Kidney (tissue), 13 donors: ENCODE measurements at regions not wholly inside any gene's neighbourhood (a gene's known extent, or its start where the extent isn't known, plus 50 kb on each side); places are given as distances from the start of the nearest gene placed in this dataset.

Source experiments
- DNase-seq, 5 donors: peaks; one replicate each; pipeline ENCODE4 v3.0.0-alpha.2; 2013 to 2020
- FAIRE-seq: peaks from 2 replicates; lab custom pipeline; 2012; peaks lifted over from hg19 to GRCh38; lab: Jason Lieb, UNC
- H3K27ac ChIP-seq, 2 donors: one replicate each; pipeline ENCODE4 v1.7.0; 2013; ENCODE audit warnings: low read depth in 2 of 2, low read length in 2 of 2, inconsistent platforms in 1 of 2
- H3K27me3 ChIP-seq: one replicate; pipeline ENCODE4 v1.7.1; 2013; ENCODE audit warnings: low read length, inconsistent platforms; ENCODE audit not compliant: control insufficient read depth, insufficient read depth
- H3K36me3 ChIP-seq, 3 donors: one replicate each; pipeline versions ENCODE4 v1.7.0 to v1.7.1; 2013; ENCODE audit warnings: low read length in 3 of 3, control low read depth in 1 of 3, inconsistent platforms in 1 of 3; ENCODE audit not compliant: insufficient read depth in 3 of 3, control insufficient read depth in 2 of 3
- H3K4me1 ChIP-seq, 3 donors: one replicate each; pipeline versions ENCODE4 v1.7.0 to v1.7.1; 2013; ENCODE audit warnings: low read length in 3 of 3, inconsistent platforms in 1 of 3, low read depth in 1 of 3; ENCODE audit not compliant: control insufficient read depth in 2 of 3, insufficient read depth in 2 of 3
- H3K4me3 ChIP-seq, 3 donors: one replicate each; pipeline versions ENCODE4 v1.7.0 to v1.8.1; 2013; ENCODE audit warnings: low read length in 3 of 3, control low read depth in 1 of 3, inconsistent platforms in 1 of 3
- H3K9ac ChIP-seq, 3 donors: one replicate each; pipeline versions ENCODE4 v1.7.0 to v1.7.1; 2013; ENCODE audit warnings: low read length in 3 of 3, control low read depth in 1 of 3, inconsistent platforms in 1 of 3
- H3K9me3 ChIP-seq, 3 donors: one replicate each; pipeline versions ENCODE4 v1.7.0 to v1.7.1; 2013; ENCODE audit warnings: low read length in 3 of 3, control low read depth in 1 of 3, inconsistent platforms in 1 of 3; ENCODE audit not compliant: control insufficient read depth in 2 of 3, insufficient read depth in 1 of 3
- CTCF ChIP-seq: IDR thresholded peaks from 3 replicates; pipeline ENCODE4 v1.5.1; 2012; ENCODE audit warnings: mild to moderate bottlenecking, moderate library complexity, borderline replicate concordance; ENCODE audit not compliant: insufficient read depth; ENCODE audit errors: extremely low read depth
- intact Hi-C: fragments of 100-400 bp; cut with DNase I; formaldehyde crosslinking; loops from one replicate; pipeline ENCODE4 v1.11.1; 2022
- donor health status: control.
- donor health status: control.
- donor health status: control.
- donor health status: control.
- donor health status: control.
- donor health status: DM: yes; HTN: yes; CAD: no.
- donor health status: Normal renal cell carcinoma (clear cell type).

DNA sequence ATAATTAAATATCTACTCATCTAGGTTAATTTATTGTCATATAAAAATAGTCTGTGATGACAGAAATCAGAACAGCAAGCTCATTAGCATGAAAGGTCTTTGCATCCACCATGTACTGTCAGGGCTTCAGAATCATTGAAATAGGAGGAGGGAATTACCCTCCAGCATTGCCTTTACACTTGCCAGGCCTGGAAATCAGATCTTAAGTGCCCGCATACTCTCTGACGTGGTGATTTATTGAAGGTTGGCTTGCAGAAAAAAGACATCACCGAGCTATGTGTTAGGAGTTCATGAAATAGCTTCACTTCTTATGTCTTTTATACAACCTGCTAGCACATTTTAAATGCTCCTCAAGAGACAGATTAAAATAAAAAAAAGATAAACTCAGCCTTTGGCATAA lies 661.7 kb upstream of the SLITRK1 start:
- intact Hi-C loops: no loop called here
- Histone ChIP-seq H3K9me3 (no peaks in the 10 kb centered on the region), H3K4me1 (no peaks in the 10 kb centered on the region), H3K27ac (no peak overlapping the region), H3K4me3 (no peak overlapping the region), H3K36me3 (no peaks in the 10 kb centered on the region), H3K9ac (no peak overlapping the region), H3K27me3 (no peaks in the 10 kb centered on the region)
- no peak for FAIRE-seq
- DNase-seq: peak in 3 of 5 donors; percentile 53 to 79 (median 71)
- no peak for TF ChIP-seq CTCF

DNA sequence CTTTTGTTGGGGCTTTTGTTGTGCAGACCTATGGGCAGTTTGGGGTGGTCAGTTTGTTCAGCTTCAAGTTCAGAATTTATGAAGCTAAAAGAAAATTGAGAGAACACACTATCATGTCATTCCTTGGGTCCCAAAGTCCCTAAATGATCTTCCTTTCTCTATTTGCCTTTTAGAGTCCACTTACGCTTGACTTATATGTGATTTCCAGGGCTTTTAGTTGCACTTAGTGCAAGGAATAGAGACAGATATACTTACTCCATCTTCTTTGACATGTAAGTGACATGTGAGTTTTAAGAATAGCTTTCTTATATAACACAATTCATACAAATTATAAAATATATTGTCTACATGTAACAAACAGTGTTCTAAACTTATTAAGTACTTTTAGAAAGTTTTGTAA lies 660.1 kb upstream of the SLITRK1 start:
- Histone ChIP-seq H3K27ac (no peak overlapping the region), H3K4me3 (no peak overlapping the region), H3K36me3 (no peaks in the 10 kb centered on the region), H3K4me1 (no peaks in the 10 kb centered on the region), H3K9me3 (no peaks in the 10 kb centered on the region), H3K27me3 (no peaks in the 10 kb centered on the region), H3K9ac (no peak overlapping the region)
- FAIRE-seq (no peak), DNase-seq (no peak)
- intact Hi-C loops: no loop called here
- no peak for TF ChIP-seq CTCF

- no peak for FAIRE-seq
- intact Hi-C loops: no loop called here
- no peak for TF ChIP-seq CTCF
- H3K4me3 ChIP-seq: no peak overlapping the region
- no peaks in the 10 kb centered on the region for H3K36me3 ChIP-seq
- no peaks in the 10 kb centered on the region for H3K27me3 ChIP-seq
- no peaks in the 10 kb centered on the region for H3K4me1 ChIP-seq
- no peak overlapping the region for H3K27ac ChIP-seq
- DNase-seq: no peak
- H3K9me3 ChIP-seq: no peaks in the 10 kb centered on the region
- no peak overlapping the region for H3K9ac ChIP-seq
Observed at GRCh38 chr13:84536906-84537305, 654.6 kb upstream of the SLITRK1 start.

GRCh38 chr13:84528408-84529070 lies 646.3 kb upstream of the SLITRK1 start:
- intact Hi-C loops: no loop called here
- FAIRE-seq: no peak
- no peak for DNase-seq

More at GRCh38 chr13:84528408-84529070, 646.3 kb upstream of the SLITRK1 start:
- Histone ChIP-seq H3K9me3 (no peaks in the 10 kb centered on the region), H3K4me1 (no peaks in the 10 kb centered on the region), H3K27me3 (no peaks in the 10 kb centered on the region), H3K36me3 (no peaks in the 10 kb centered on the region), H3K27ac (no peak overlapping the region), H3K4me3 (no peak overlapping the region), H3K9ac (no peak overlapping the region)
- TF ChIP-seq CTCF: no peak
